COR-L47 (cell line): ENCODE measurements at regions not wholly inside any gene's neighbourhood (a gene's known extent, or its start where the extent isn't known, plus 50 kb on each side); places are given as distances from the start of the nearest gene placed in this dataset.

Experiments
- DNase-seq: peaks from one replicate; lab custom pipeline; 2025; lab: John Stamatoyannopoulos, UW

GRCh38 chr9:23933348-23933747 lies 107.3 kb upstream of the ELAVL2 start:
- DNase-seq, result no peak

- no peak for DNase-seq
Observed at GRCh38 chr9:23926368-23926767, 100.3 kb upstream of the ELAVL2 start.

DNA sequence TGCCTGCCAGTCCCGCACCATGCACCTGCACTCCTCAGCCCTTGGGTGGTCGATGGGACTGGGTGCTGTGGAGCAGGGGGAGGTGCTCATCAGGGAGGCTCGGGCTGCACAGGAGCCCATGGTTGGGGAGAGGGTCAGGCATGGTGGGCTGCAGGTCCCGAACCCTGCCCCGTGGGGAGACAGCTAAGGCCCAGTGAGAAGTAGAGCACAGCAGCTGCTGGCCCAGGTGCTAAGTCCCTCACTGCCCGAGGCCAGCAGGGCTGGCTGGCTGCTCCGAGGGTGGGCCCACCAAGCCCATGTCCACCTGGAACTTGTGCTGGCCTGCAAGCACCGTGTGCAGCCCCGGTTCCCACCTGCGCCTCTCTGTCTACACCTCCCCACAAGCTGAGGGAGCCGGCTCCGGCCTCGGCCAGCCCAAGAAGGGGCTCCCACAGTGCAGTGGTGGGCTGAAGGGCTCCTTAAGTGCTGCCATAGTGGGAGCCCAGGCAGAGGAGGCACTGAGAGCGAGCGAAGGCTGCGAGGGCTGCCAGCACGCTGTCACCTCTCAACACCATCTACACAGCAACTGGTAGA lies 88.5 kb upstream of the ELAVL2 start:
- DNase-seq, result no peak

DNA sequence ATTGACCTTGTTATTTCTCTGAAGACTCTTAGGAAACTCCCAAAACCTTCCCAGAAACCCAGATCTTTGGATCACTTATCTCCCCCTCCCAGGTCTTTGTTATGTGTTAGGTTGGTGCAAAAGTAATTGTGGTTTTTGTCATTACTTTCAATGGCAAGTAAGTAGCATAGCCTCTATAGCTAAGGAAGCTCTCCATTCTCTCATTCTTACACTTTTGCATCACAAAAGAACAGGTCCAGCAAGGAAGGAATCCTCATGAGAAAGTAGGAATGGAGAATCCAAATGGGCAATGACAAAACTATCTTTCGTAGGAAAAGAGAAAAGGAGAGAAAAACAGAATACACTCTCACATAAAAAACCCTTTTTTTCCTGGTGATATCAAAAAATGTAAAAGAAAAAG lies 81.3 kb upstream of the ELAVL2 start:
- DNase-seq, result no peak

GRCh38 chr9:23887781-23888180 lies 61.7 kb upstream of the ELAVL2 start:
- no peak for DNase-seq
